Right lobe of liver (tissue), 6 donors: ENCODE measurements at regions not wholly inside any gene's neighbourhood (a gene's known extent, or its start where the extent isn't known, plus 50 kb on each side); places are given as distances from the start of the nearest gene placed in this dataset.

Experiments
- ATAC-seq, 4 donors: fragments of 200-7000 bp; cut with Tn5 transposase; one replicate each; pipeline ENCODE4 v1.9.1; 2020; ENCODE audit warnings: mild to moderate bottlenecking in 4 of 4, moderate library complexity in 4 of 4
- DNase-seq, 3 donors: peaks; one replicate each; pipeline ENCODE4 v3.0.0-alpha.2; 2020
- H3K27ac ChIP-seq, 3 donors: fragments of 200-600 bp; one replicate each; pipeline ENCODE4 v1.8.0; 2022
- H3K27me3 ChIP-seq, 2 donors: fragments of 200-600 bp; one replicate each; pipeline ENCODE4 v1.8.0; 2022
- H3K36me3 ChIP-seq, 4 donors: fragments of 200-600 bp; sonication (generic) in 1 of 4; one replicate each; pipeline versions ENCODE4 v1.5.1 to v1.8.0; 2017 to 2022; ENCODE audit warnings: control low read depth in 1 of 4
- H3K4me1 ChIP-seq, 4 donors: fragments of 200-600 bp; sonication (generic) in 1 of 4; one replicate each; pipeline versions ENCODE4 v1.5.1 to v1.8.0; 2017 to 2022; ENCODE audit warnings: control low read depth in 1 of 4
- H3K4me3 ChIP-seq, 3 donors: fragments of 200-600 bp; one replicate each; pipeline ENCODE4 v1.8.0; 2022
- H3K9me3 ChIP-seq, 4 donors: fragments of 200-600 bp; sonication (generic) in 1 of 4; one replicate each; pipeline versions ENCODE4 v1.5.1 to v1.8.0; 2017 to 2022; ENCODE audit warnings: control low read depth in 1 of 4
- POLR2A ChIP-seq: fragments of 450-650 bp; IDR thresholded peaks from one replicate; pipeline ENCODE4 v1.6.1; 2017; ENCODE audit warnings: antibody characterized with exemption, mild to moderate bottlenecking
- WGBS: methylation state at CpG from one replicate; pipeline ENCODE4 v1.1.6; 2018; ENCODE audit warnings: low coverage, low lambda C conversion rate; ENCODE audit not compliant: insufficient coverage; ENCODE audit errors: missing lambda C conversion rate; 5-methylcytosine and 5-hydroxymethylcytosine counted together
- intact Hi-C, 2 donors: fragments of 100-400 bp; cut with DNase I; formaldehyde crosslinking; loops; one replicate each; pipeline versions ENCODE4 v1.11.2 to v1.14.1; 2022
- TF ChIP-seq, protein P1 (sequence below), 4 donors: fragments of 200-600 bp in 3 of 4; fragments of 450-650 bp in 1 of 4; IDR thresholded peaks; one replicate each; pipeline versions ENCODE4 v1.5.1 to v1.8.0; 2016 to 2022; ENCODE audit warnings: antibody characterized with exemption in 4 of 4, mild to moderate bottlenecking in 2 of 4
- donor health status: DM: no; HTN: yes; CAD: no.
- donor health status: DM: no; HTN: no; CAD: no.
- donor health status: DM: no; HTN: no; CAD: no.
- donor health status: DM: no; HTN: yes; CAD: no.
- donor health status: DM: no; HTN: yes; CAD: no.

DNA sequence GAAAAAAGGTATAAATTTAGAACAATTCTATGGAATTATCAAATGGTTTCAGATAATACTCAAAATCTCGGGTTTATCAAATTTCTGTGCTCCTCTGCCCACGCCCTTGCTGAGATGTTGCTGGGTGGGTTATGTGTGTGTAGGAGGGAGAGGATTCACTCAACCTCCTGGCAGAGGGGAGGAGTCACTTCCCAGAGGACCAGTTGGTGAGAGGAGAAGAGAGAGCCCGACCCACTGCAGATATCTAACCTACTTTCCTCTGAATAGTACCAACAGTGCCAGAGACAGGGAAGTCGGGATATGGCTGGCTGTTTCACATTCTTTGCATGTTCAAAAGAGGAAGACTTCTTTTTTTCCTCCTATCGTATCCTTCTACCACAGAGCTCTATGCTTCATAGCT lies 187.1 kb upstream of the MAN1A1 start:
- WGBS, result 74% methylated on average over 5 of the region's 5 CpGs
- H3K27ac ChIP-seq, result no peak overlapping the region
- H3K9me3 ChIP-seq, result no peaks in the 10 kb centered on the region
- no peak for ATAC-seq
- DNase-seq, result no peak
- H3K27me3 ChIP-seq, result no peaks in the 10 kb centered on the region
- TF ChIP-seq, protein P1, sequence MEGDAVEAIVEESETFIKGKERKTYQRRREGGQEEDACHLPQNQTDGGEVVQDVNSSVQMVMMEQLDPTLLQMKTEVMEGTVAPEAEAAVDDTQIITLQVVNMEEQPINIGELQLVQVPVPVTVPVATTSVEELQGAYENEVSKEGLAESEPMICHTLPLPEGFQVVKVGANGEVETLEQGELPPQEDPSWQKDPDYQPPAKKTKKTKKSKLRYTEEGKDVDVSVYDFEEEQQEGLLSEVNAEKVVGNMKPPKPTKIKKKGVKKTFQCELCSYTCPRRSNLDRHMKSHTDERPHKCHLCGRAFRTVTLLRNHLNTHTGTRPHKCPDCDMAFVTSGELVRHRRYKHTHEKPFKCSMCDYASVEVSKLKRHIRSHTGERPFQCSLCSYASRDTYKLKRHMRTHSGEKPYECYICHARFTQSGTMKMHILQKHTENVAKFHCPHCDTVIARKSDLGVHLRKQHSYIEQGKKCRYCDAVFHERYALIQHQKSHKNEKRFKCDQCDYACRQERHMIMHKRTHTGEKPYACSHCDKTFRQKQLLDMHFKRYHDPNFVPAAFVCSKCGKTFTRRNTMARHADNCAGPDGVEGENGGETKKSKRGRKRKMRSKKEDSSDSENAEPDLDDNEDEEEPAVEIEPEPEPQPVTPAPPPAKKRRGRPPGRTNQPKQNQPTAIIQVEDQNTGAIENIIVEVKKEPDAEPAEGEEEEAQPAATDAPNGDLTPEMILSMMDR (IDR thresholded peaks at IDR 0.05), result no peak
- no peak for TF ChIP-seq POLR2A
- H3K36me3 ChIP-seq, result no peaks in the 10 kb centered on the region
- no peaks in the 10 kb centered on the region for H3K4me1 ChIP-seq
- no peak overlapping the region for H3K4me3 ChIP-seq
- intact Hi-C loops, result no loop called here

DNA sequence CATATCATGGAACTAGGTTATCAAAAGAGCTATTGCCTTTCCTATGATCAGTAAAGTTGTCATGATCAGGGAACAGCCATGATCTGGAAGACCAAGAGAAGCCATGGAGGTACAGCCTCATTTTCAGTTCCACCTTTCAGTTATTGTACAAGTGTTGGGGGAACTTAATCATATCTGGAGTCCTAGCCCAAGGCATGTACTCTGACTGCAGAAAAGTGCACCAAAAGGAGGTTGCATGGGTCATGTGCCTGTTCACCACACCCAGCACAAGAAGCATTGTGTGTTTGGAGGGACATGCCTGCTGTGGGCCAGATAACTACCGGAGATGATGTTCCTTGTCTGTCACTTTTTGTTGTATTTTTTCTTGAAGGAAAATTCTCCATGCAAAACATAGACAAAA lies 185.8 kb upstream of the MAN1A1 start:
- Histone ChIP-seq H3K27me3 (no peaks in the 10 kb centered on the region), H3K36me3 (no peaks in the 10 kb centered on the region), H3K4me1 (no peaks in the 10 kb centered on the region), H3K4me3 (no peak overlapping the region), H3K9me3 (no peaks in the 10 kb centered on the region), H3K27ac (no peak overlapping the region)
- 67% methylated on average over 1 of the region's 1 CpG for WGBS
- TF ChIP-seq, protein P1 (IDR thresholded peaks at IDR 0.05), result no peak
- TF ChIP-seq POLR2A, result no peak
- no peak for DNase-seq
- intact Hi-C loops, result no loop called here
- no peak for ATAC-seq

DNA sequence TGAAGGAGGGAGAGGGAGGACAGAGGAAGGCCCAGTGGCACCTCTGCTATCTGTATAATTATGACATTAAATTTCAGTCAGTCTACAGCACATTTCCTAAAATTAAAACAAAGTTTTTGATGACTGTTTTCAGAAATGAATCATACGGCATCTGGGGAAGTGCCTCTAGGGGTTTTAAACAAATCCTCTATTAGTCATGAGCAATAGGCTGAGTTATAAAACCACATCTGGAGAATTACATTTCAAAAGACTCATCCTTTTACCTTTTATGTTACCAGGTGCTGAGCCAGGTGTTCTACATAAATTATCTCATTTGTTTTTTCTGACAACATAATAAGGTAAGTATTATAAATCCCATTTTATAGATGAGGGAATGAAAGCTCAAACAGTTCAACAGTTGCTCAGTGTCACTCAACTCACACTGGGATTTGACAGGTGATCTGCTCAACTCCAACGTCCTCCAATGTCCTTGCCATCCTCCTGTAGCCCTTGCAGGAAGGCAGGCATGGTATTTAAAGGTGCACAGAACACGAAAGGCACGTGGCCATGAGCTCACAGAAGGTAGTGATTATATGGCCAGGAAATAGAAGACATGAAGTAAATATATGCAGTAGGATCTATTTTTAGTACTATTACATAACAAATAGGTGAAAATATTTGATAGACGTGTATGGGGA lies 184.2 kb upstream of the MAN1A1 start:
- no peak overlapping the region for H3K27ac ChIP-seq
- H3K4me3 ChIP-seq, result no peak overlapping the region
- intact Hi-C loops, result no loop called here
- no peaks in the 10 kb centered on the region for H3K27me3 ChIP-seq
- DNase-seq, result no peak
- ATAC-seq, result no peak
- 61% methylated on average over 5 of the region's 5 CpGs for WGBS
- TF ChIP-seq, protein P1 (IDR thresholded peaks at IDR 0.05), result no peak
- no peak for TF ChIP-seq POLR2A
- no peaks in the 10 kb centered on the region for H3K36me3 ChIP-seq
- H3K9me3 ChIP-seq, result no peaks in the 10 kb centered on the region
- H3K4me1 ChIP-seq, result no peaks in the 10 kb centered on the region

DNA sequence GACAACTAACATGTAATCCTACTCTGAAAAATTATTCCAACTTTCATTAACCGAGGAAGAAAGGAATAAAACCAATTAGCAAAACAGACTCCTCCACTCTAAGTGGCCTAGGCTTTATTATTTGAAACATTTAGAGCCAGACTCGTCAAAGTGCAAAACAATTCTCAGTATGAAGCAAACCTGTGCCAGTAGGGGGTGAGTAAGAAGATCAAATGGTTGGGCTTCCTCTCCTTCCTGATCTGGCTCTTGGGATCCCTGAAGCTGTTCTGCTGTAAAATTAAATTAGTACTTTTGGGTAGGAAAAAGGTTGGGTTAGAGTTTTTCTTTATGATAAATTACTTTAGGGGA lies 177.6 kb upstream of the MAN1A1 start:
- TF ChIP-seq, protein P1 (IDR thresholded peaks at IDR 0.05), result no peak
- no peak for TF ChIP-seq POLR2A
- Histone ChIP-seq H3K9me3 (no peaks in the 10 kb centered on the region), H3K27ac (no peak overlapping the region), H3K36me3 (no peaks in the 10 kb centered on the region), H3K4me3 (no peak overlapping the region), H3K27me3 (no peaks in the 10 kb centered on the region), H3K4me1 (no peaks in the 10 kb centered on the region)
- intact Hi-C loops, result no loop called here
- no peak for ATAC-seq
- 41% methylated on average over 2 of the region's 2 CpGs for WGBS
- DNase-seq, result no peak
